GM18508 (cell line): ENCODE measurements at regions not wholly inside any gene's neighbourhood (a gene's known extent, or its start where the extent isn't known, plus 50 kb on each side); places are given as distances from the start of the nearest gene placed in this dataset.
"Not testable (repeated sequence)": the region's sequence is repeated elsewhere in the genome, so short reads cannot be mapped to it uniquely, and the experiment has no call there.

ENCODE experiments used
- ATAC-seq: cut with Tn5 transposase; IDR thresholded peaks from one replicate; pipeline ENCODE4 v1.9.1; 2021; ENCODE audit warnings: moderate number of reproducible peaks; ENCODE audit not compliant: insufficient read depth, unreplicated experiment

DNA sequence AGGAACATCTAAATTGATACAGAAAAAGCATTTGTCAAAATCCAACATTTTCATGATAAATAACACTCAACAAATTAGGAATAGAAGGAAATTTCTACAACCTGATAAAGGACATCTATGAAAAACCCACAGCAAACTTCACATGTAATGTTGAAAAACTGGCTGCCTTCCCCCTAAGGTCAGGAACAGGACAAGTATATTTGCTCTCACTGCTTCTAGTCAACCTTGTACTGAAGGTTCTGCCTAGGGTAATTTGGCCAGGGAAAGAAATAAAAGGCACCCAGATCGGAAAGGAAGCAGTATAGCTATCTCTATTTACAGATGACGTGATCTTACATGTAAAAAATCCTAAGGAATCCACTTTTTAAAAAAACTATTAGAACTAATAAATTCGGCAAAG lies 97.1 kb upstream of the USP9X start:
- no peak for ATAC-seq

DNA sequence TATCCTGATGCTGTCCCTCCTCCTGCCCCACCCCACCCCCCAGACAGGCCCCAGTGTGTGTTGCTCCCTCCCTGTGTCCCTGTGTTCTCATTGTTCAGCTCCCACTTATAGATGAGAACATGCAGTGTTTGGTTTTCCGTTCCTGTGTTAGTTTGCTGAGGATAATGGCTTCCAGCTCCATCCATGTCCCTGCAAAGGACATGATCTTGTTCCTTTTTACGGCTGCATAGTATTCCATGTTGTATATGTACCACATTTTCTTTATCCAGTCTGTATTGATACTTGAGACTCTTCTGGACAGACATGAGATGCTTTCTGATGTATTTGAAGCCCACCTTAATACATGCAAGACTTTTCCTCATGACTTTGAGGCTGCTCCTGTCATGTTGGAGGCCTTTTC lies 91.8 kb upstream of the USP9X start:
- ATAC-seq: not testable (repeated sequence)

DNA sequence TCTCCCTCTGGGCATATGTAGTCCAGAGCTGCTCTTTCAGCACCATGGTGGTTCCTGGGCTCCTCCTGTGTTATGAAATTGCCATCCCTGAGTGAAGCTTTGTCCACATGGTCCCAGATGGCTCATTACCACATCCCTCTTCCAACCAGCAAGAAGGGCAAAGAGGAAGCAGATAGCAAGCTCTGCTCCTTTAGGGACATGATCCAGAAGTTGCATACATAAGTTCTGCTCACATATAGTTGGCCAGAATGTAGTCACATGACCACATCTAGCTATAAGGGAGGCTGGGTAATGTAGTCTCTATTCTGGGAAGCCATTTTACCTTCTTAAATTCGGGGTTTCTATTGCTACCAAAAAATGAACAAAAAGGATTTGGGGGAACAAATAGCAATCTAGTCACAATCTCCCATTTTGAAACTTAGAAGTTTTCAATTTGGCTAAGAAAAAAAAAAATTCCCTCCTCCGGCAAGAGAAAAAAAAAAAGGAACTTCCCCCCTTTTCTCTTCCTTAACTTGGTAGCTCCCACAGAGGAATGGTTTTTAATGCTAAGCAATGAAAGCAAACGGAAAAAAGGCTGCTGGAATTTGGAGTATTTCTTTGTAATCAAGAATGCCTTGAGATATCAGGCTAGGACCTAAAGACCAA lies 88.2 kb upstream of the USP9X start:
- no peak for ATAC-seq

DNA sequence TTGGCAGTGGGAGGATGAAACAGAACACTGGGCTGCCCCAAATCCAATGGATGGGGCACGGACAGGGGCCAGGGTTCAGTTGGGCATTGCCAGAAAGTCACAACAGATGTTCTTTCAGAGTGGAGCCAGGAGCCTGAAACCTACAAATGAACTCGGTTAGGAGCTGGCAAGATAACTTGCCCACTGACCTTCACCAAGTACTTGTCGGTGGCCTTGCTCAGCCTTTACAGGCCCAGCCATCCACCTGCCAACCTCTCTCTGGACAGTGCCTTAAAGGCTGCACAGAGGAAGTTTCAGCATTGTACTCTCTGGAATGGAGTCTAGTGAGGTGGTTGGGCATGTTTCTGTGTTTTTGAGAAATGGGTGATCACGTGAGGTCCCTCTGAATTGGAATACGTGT lies 87.1 kb upstream of the USP9X start:
- ATAC-seq: no peak

GRCh38 chrX:41001327-41001726 lies 83.9 kb upstream of the USP9X start:
- no peak for ATAC-seq

GRCh38 chrX:41002026-41002425 lies 83.2 kb upstream of the USP9X start:
- no peak for ATAC-seq

GRCh38 chrX:41003506-41004270 lies 81.6 kb upstream of the USP9X start:
- no peak for ATAC-seq

- ATAC-seq: no peak
These were observed 79.7 kb upstream of the USP9X start for GRCh38 chrX:41005445-41005992.

DNA sequence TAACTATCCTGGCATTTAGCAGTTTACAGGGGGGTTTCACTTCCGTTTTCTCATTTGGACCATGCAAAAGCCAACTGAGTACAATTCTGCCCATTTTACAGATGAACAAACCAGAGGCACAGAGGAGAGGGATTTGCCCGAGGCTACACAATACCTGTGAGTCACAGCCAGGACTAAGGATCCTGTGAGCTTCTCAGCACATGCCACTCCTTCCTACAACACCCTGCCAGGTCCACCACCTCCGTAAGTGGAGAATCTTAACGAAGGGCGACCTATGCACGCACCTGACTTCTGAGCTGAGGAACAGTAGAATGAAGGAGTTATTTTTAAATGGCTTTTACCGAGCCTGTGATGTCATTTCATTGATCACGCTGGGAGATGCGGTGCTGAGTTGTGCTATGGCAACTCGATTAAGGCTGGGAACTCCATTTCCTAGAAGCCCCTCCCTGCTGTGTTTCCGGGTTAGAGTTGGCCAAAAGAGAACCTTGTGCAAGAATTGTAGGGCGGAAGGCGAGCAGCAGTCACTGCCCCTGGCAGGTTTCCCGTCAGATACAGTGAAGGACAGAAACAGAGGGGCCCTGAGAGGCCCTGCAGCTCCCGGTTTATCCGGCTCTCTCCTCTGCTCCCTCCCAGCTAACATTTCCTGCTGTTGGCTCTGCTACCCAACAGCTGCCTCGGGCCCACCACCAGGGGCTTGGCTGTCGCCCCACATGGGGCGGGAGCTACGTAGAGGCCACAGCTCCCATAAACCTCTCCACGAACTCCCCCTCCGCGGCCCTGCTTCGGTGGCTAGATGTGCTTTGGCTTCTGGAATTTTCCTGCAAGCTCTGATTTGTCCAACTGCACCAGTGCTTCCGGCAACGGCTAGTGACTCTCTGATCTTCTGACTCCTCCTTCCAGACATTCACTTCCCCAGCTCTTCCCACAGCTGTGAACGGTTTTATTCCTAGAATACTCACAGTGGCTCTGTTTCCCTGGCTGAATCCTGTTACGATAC lies 75.1 kb upstream of the USP9X start:
- no peak for ATAC-seq

- ATAC-seq: no peak
These were observed 70.4 kb upstream of the USP9X start for GRCh38 chrX:41014776-41015360.

DNA sequence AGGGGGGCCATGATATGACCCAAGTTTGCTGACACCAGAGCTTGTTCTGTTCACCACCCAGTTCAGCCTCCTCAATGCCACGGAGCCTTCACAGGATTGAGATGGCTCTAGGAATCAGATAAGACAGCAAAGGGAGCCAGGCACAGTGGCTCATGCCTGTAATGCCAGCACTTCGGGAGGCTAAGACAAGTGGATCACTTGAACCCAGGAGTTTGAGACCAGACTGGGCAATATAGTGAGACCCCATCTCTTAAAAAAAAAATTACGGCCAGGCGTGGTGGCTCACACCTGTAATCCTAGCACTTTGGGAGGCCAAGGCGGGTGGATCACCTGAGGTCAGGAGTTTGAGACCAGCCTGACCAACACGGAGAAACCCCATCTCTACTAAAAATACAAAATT lies 67.5 kb upstream of the USP9X start:
- ATAC-seq: not testable (repeated sequence)

DNA sequence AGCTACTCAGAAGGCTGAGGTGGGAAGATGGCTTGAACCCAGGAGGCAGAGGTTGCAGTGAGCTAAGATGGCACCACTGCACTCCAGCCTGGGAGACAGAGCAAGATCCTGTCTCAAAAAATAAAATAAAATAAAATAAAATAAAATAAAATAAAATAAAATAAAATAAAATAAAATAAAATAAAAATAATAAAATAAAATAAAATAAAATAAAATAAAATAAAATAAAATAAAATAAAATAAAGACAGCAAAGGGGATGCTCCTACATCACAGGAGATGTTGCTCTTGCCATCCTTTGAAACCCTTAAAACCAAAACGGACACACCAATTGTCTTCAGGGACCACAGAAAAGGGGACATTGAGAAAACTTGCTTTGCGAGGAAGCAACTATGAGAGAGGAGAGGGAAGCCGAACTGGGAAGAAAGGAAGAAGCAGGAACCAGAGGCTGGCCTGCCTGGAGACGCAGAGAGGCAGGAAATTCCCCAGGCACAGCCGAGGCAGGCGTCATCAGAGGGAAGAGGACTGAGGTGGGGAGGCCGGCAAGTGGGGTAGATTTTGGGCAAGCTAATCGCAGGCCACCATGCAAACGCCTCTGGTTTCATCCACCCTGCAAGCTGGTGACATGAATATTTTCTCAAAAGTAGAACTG lies 66.7 kb upstream of the USP9X start:
- ATAC-seq: not testable (repeated sequence)

DNA sequence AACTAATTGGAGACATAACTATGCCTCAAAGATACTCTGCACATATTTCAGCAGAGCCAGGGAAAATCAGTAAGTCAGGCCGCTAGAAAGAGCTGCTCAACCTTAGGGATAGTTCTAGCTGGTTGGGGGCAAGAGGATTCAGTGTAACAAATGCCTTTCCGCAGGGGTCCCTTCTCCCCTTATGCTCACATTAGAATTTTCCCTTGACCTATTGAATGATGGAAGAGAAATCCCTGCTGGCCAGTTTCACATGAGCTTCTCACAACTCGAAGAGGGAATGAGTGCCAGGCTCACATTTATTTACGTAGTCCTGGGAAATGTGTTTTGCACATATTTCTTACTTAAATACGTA lies 66.2 kb upstream of the USP9X start:
- no peak for ATAC-seq

GRCh38 chrX:41022566-41022965 lies 62.7 kb upstream of the USP9X start:
- ATAC-seq: no peak

DNA sequence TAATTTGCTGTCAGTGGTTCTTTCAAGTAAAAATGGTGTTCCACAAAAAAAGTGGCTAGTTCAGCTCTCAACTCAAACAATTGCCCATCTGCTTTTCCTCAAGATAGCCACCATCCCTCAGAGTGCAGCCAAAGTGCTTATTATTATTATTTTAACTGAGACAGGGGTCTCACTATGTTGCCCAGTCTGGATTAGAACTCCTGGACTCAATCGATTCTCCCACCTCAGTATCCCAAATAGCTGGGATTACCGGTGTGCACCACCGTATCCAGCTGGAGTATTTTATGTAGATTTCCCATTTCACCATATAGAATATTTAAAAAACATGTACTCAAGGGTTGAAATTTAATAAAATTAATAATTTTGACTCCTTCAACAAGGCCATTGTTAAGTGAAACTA lies 62.1 kb upstream of the USP9X start:
- no peak for ATAC-seq

DNA sequence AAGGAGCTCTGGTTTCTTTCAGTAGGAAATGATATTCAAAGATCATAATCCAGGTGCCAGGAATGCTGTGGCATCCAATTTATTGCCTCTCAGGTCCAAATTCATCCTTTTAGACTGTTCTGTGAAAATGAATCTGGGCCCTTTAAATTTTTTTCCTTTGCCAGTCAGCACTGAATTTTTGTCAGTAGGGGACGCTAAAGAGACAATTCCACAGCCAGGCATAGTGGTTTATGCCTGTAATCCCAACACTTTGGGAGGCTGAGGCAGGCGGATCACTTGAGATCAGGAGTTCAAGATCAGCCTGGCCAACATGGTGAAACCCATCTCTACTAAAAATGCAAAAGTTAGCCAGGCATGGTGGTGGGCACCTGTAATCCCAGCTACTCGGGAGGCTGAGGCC lies 60.9 kb upstream of the USP9X start:
- ATAC-seq: not testable (repeated sequence)

DNA sequence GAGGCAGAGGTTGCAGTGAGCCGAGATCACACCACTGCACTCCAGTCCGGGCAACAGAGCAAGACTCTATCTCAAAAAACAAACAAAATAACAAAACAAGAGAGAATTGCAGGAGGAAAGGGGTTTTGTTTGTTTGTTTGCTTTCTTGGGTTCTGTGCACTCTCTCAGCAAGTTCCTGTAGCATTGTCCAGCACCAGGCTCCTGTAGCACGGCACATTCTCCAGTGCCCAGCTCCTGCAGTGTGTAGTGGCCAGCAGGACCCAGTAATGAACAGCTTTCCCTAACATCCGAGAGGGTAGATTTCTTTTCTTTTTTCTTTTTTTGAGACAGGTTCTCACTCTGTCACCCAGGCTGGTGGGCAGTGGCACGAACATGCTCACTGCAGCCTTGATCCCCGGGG lies 60.5 kb upstream of the USP9X start:
- ATAC-seq: no peak

DNA sequence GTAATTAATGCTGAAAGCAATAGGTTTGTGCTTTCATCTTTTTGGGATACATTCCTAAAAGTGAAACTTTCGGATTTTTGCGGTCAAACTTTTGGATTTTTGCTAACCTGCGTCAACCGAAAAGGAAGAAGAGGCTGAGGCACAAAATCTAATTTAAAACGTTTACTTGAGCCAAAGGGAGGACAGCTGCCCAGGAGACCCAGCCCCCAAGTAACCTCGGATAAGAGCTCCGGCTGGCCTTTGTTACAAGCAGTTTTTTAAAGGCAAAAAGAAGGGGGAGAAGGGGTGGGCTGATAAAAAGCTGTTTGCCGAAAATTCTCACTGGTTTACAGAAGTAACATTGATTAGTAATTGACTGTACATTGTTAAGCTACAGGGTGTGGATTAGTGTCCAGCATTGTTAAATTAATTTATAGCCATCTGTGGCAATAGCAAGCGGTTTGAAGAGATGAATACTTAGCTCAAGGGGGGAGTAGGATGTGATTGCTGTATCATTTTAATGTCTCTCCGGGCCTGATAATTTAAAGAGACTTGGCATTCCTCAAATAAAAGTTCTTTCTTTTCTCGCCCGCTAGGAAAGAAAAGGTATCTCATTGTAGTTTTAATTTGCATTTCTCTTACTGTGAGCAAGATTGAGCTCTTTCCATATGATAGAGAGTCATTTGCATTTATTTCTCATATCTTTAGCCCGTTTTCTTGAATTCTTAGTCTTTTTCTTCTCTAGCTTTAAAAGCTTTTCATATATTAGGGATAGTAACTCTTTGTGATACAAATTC lies 59.1 kb upstream of the USP9X start:
- no peak for ATAC-seq

DNA sequence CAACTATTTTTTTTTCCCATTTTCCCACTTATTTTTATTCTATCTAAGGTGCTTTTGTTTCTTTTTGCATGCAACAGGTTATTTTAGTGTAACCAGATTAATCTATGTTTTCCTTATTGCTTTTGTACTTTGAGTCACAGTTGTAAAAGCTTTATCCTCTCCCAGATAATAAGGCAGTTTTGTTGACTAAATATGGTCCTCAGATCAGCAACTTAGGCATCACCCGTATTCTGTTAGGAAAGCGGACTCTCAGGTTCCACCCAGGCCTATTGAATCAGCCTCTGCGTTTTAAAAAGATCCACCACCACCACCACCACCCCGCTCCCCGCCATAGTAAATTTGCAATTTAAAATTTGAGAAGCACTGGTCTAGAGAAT lies 58.6 kb upstream of the USP9X start:
- no peak for ATAC-seq
